KOPT-K1 (cell line): ENCODE measurements at regions not wholly inside any gene's neighbourhood (a gene's known extent, or its start where the extent isn't known, plus 50 kb on each side); places are given as distances from the start of the nearest gene placed in this dataset.

ENCODE experiments used
- H3K27ac ChIP-seq: fragments of 200-600 bp; sonication (generic); 2 replicates; pipeline ENCODE4 v1.5.1; 2016; ENCODE audit warnings: antibody characterized with exemption, mild to moderate bottlenecking, low read depth, low read length; ENCODE audit not compliant: poor library complexity, severe bottlenecking
- H3K36me3 ChIP-seq: fragments of 200-600 bp; sonication (generic); 2 replicates; pipeline ENCODE4 v1.5.1; 2017; ENCODE audit warnings: antibody characterized with exemption, mild to moderate bottlenecking, low read length, moderate library complexity; ENCODE audit not compliant: insufficient read depth
- H3K9me3 ChIP-seq: fragments of 200-600 bp; sonication (generic); 2 replicates; pipeline ENCODE4 v1.5.1; 2017; ENCODE audit warnings: antibody characterized with exemption, low read length, mild to moderate bottlenecking; ENCODE audit not compliant: insufficient read depth, poor library complexity, severe bottlenecking

GRCh38 chr13:109394311-109394988 lies 391.9 kb downstream of the IRS2 start:
- no peaks in the 10 kb centered on the region for H3K36me3 ChIP-seq
- H3K9me3 ChIP-seq = no peaks in the 10 kb centered on the region
- H3K27ac ChIP-seq = no peak overlapping the region

- Histone ChIP-seq H3K9me3 (no peaks in the 10 kb centered on the region), H3K27ac (no peak overlapping the region), H3K36me3 (no peaks in the 10 kb centered on the region)
Observed at GRCh38 chr13:109393045-109393444, 393.3 kb downstream of the IRS2 start.

GRCh38 chr13:109390391-109390790 lies 396.0 kb downstream of the IRS2 start:
- Histone ChIP-seq H3K27ac (no peak overlapping the region), H3K36me3 (no peaks in the 10 kb centered on the region), H3K9me3 (no peaks in the 10 kb centered on the region)

- Histone ChIP-seq H3K9me3 (no peaks in the 10 kb centered on the region), H3K36me3 (no peaks in the 10 kb centered on the region), H3K27ac (no peak overlapping the region)
Observed at GRCh38 chr13:109389892-109390345, 396.5 kb downstream of the IRS2 start.

- Histone ChIP-seq H3K27ac (no peak overlapping the region), H3K36me3 (no peaks in the 10 kb centered on the region), H3K9me3 (no peaks in the 10 kb centered on the region)
Observed at GRCh38 chr13:109389456-109389855, 396.9 kb downstream of the IRS2 start.

- Histone ChIP-seq H3K9me3 (no peaks in the 10 kb centered on the region), H3K36me3 (no peaks in the 10 kb centered on the region), H3K27ac (no peak overlapping the region)
Observed at GRCh38 chr13:109387471-109387870, 398.9 kb downstream of the IRS2 start.

- no peaks in the 10 kb centered on the region for H3K9me3 ChIP-seq
- H3K27ac ChIP-seq = no peak overlapping the region
- H3K36me3 ChIP-seq = no peaks in the 10 kb centered on the region
Observed at GRCh38 chr13:109385242-109385560, 401.2 kb downstream of the IRS2 start.

- Histone ChIP-seq H3K9me3 (no peaks in the 10 kb centered on the region), H3K36me3 (no peaks in the 10 kb centered on the region), H3K27ac (no peak overlapping the region)
Observed at GRCh38 chr13:109384491-109385241, 401.7 kb downstream of the IRS2 start.

GRCh38 chr13:109383683-109384082 lies 402.7 kb downstream of the IRS2 start:
- H3K27ac ChIP-seq = no peak overlapping the region
- H3K9me3 ChIP-seq = no peaks in the 10 kb centered on the region
- no peaks in the 10 kb centered on the region for H3K36me3 ChIP-seq

GRCh38 chr13:109381546-109382180 lies 404.7 kb downstream of the IRS2 start:
- Histone ChIP-seq H3K36me3 (no peaks in the 10 kb centered on the region), H3K27ac (no peak overlapping the region), H3K9me3 (no peaks in the 10 kb centered on the region)

- Histone ChIP-seq H3K36me3 (no peaks in the 10 kb centered on the region), H3K27ac (no peak overlapping the region), H3K9me3 (no peaks in the 10 kb centered on the region)
Observed at GRCh38 chr13:109380457-109380856, 405.9 kb downstream of the IRS2 start.

GRCh38 chr13:109379930-109380329 lies 406.5 kb downstream of the IRS2 start:
- H3K36me3 ChIP-seq = no peaks in the 10 kb centered on the region

GRCh38 chr13:109376936-109377335 lies 409.4 kb downstream of the IRS2 start:
- Histone ChIP-seq H3K36me3 (no peaks in the 10 kb centered on the region), H3K9me3 (no peaks in the 10 kb centered on the region), H3K27ac (no peak overlapping the region)

More at GRCh38 chr13:109379930-109380329, 406.5 kb downstream of the IRS2 start:
- no peaks in the 10 kb centered on the region for H3K9me3 ChIP-seq
- no peak overlapping the region for H3K27ac ChIP-seq

- Histone ChIP-seq H3K27ac (no peak overlapping the region), H3K36me3 (no peaks in the 10 kb centered on the region), H3K9me3 (no peaks in the 10 kb centered on the region)
Observed at GRCh38 chr13:109374609-109375200, 411.7 kb downstream of the IRS2 start.

- H3K27ac ChIP-seq = no peak overlapping the region
- H3K36me3 ChIP-seq = no peaks in the 10 kb centered on the region
- H3K9me3 ChIP-seq = no peaks in the 10 kb centered on the region
Observed at GRCh38 chr13:109372666-109373065, 413.7 kb downstream of the IRS2 start.
